CD14-positive monocyte (primary cell): ENCODE measurements at regions not wholly inside any gene's neighbourhood (a gene's known extent, or its start where the extent isn't known, plus 50 kb on each side); places are given as distances from the start of the nearest gene placed in this dataset.

Experiments
- DNase-seq, 3 donors: peaks; one replicate each; pipeline ENCODE4 v3.0.0-alpha.2; 2011 to 2022
- H2AFZ ChIP-seq: 2 replicates; pipeline ENCODE4 v1.6.0; 2012; ENCODE audit warnings: mild to moderate bottlenecking, low read depth, low read length, inconsistent platforms; ENCODE audit not compliant: insufficient read depth, poor library complexity, severe bottlenecking
- H3K27ac ChIP-seq, 2 donors: 1 replicate in 1 of 2; 2 replicates in 1 of 2; pipeline ENCODE4 v1.5.1; 2012 to 2013; ENCODE audit warnings: low read length in 2 of 2, control low read depth in 1 of 2, inconsistent platforms in 1 of 2, low read depth in 1 of 2, mild to moderate bottlenecking in 1 of 2
- H3K27me3 ChIP-seq, 2 donors: one replicate each; pipeline versions ENCODE4 v1.6.0 to v1.6.1; 2011 to 2013; ENCODE audit warnings: low read length in 2 of 2; ENCODE audit not compliant: control insufficient read depth in 2 of 2, insufficient read depth in 2 of 2
- H3K36me3 ChIP-seq, 2 donors: replicated peaks in 1 of 2; 1 replicate in 1 of 2; 2 replicates in 1 of 2; pipeline versions ENCODE4 v1.5.1 to v1.6.1; 2012 to 2013; ENCODE audit warnings: low read length in 2 of 2, control low read depth in 1 of 2, inconsistent platforms in 1 of 2, mild to moderate bottlenecking in 1 of 2; ENCODE audit not compliant: insufficient read depth in 2 of 2, control insufficient read depth in 1 of 2
- H3K4me1 ChIP-seq, 2 donors: 1 replicate in 1 of 2; 2 replicates in 1 of 2; pipeline versions ENCODE4 v1.5.1 to v1.6.1; 2012 to 2013; ENCODE audit warnings: low read length in 2 of 2, control low read depth in 1 of 2, inconsistent platforms in 1 of 2, mild to moderate bottlenecking in 1 of 2, moderate library complexity in 1 of 2; ENCODE audit not compliant: insufficient read depth in 2 of 2, control insufficient read depth in 1 of 2
- H3K4me2 ChIP-seq: replicated peaks from 2 replicates; pipeline ENCODE3; 2012; ENCODE audit warnings: low read length, moderate library complexity, mild to moderate bottlenecking; ENCODE audit not compliant: poor library complexity, severe bottlenecking; ENCODE audit errors: extremely low read depth
- H3K4me3 ChIP-seq, 3 experiments: fragments of 200-600 bp in 1 of 3; sonication (generic) in 1 of 3; replicated peaks in 1 of 3; 1 replicate in 2 of 3; 2 replicates in 1 of 3; pipeline ENCODE4 v1.5.1; 2011 to 2013; ENCODE audit warnings: low read length in 3 of 3, mild to moderate bottlenecking in 3 of 3, control low read depth in 2 of 3, low read depth in 2 of 3, inconsistent platforms in 1 of 3, moderate library complexity in 1 of 3
- H3K79me2 ChIP-seq: 2 replicates; pipeline ENCODE4 v1.6.0; 2012; ENCODE audit warnings: mild to moderate bottlenecking, control low read depth, inconsistent platforms, low read length, moderate library complexity; ENCODE audit not compliant: insufficient read depth
- H3K9ac ChIP-seq: 2 replicates; pipeline ENCODE4 v1.6.0; 2017; ENCODE audit warnings: low read length, mild to moderate bottlenecking; ENCODE audit not compliant: insufficient read depth, poor library complexity, severe bottlenecking
- H3K9me3 ChIP-seq, 2 donors: replicated peaks in 1 of 2; 1 replicate in 1 of 2; 2 replicates in 1 of 2; pipeline versions ENCODE4 v1.5.1 to v1.6.1; 2012 to 2013; ENCODE audit warnings: low read length in 2 of 2, control low read depth in 1 of 2; ENCODE audit not compliant: control insufficient read depth in 1 of 2, insufficient read depth in 1 of 2
- H4K20me1 ChIP-seq: 2 replicates; pipeline ENCODE4 v1.6.0; 2012; ENCODE audit warnings: mild to moderate bottlenecking, low read length, control low read depth, moderate library complexity; ENCODE audit not compliant: insufficient read depth
- H3K27ac Mint-ChIP-seq, 7 donors: one replicate each; pipeline ENCODE4 v1.8.0; 2020; ENCODE audit warnings: mild to moderate bottlenecking in 7 of 7, mixed read lengths in 7 of 7, moderate library complexity in 6 of 7, inconsistent platforms in 2 of 7
- H3K27me3 Mint-ChIP-seq, 3 donors: one replicate each; pipeline ENCODE4 v1.8.0; 2021 to 2022; ENCODE audit warnings: low read depth in 3 of 3, mild to moderate bottlenecking in 3 of 3, mixed read lengths in 3 of 3, moderate library complexity in 3 of 3, inconsistent platforms in 1 of 3
- H3K36me3 Mint-ChIP-seq, 2 donors: one replicate each; pipeline ENCODE4 v1.8.0; 2020; ENCODE audit warnings: mixed read lengths in 2 of 2, inconsistent platforms in 1 of 2, mild to moderate bottlenecking in 1 of 2
- H3K4me1 Mint-ChIP-seq: one replicate; pipeline ENCODE4 v1.8.0; 2020; ENCODE audit warnings: mild to moderate bottlenecking, mixed read lengths
- H3K4me3 Mint-ChIP-seq, 2 donors: one replicate each; pipeline ENCODE4 v1.8.0; 2020; ENCODE audit warnings: mild to moderate bottlenecking in 2 of 2, mixed read lengths in 2 of 2, moderate library complexity in 1 of 2
- H3K9me3 Mint-ChIP-seq, 7 donors: one replicate each; pipeline ENCODE4 v1.8.0; 2020 to 2022; ENCODE audit warnings: mixed read lengths in 7 of 7, mild to moderate bottlenecking in 6 of 7, moderate library complexity in 6 of 7, inconsistent platforms in 2 of 7
- WGBS: methylation state at CpG from one replicate; pipeline ENCODE4 v1.1.5; 2013; ENCODE audit warnings: missing lambda C conversion rate; ENCODE audit not compliant: insufficient coverage; 5-methylcytosine and 5-hydroxymethylcytosine counted together
- intact Hi-C, 2 donors: fragments of 100-400 bp; cut with micrococcal nuclease; formaldehyde crosslinking; loops; one replicate each; pipeline versions ENCODE4 v1.15.0 to v1.15.1; 2023
- TF ChIP-seq, protein P1 (sequence below): fragments of 200-600 bp; IDR thresholded peaks from one replicate; pipeline ENCODE4 v1.8.0; 2022; ENCODE audit warnings: antibody characterized with exemption, mild to moderate bottlenecking

DNA sequence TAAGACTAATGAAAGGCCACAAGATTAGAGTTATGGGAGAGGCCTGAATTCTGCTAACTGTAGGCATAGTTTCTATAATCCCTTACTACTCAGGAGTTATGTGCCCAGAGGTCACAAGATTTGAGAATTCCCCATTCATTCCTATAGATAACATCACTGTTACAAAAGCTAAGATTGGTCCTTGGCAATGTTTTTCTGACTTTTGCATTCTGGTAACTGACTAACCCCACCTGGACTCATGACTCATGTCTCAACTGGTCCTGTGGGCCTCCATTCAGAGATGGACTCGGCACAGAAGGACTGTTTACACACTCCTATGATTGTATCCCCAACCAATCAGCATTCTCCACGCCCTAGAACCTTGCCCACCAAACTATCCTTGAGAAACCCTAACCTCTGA lies 249.0 kb upstream of the ZP4 start:
- no peaks in the 10 kb centered on the region for H3K36me3 Mint-ChIP-seq
- intact Hi-C loops = no loop called here
- H3K27ac ChIP-seq = no peak overlapping the region
- DNase-seq = no peak
- H3K4me3 Mint-ChIP-seq = no peak overlapping the region
- H2AFZ ChIP-seq = no peak overlapping the region
- H3K27me3 ChIP-seq = no peaks in the 10 kb centered on the region
- no peak overlapping the region for H3K4me3 ChIP-seq
- no peaks in the 10 kb centered on the region for H3K79me2 ChIP-seq
- peaks cover 0 to 2% (median 0%) of the 10 kb centered on the region in 7 donors for H3K9me3 Mint-ChIP-seq
- H3K9ac ChIP-seq = no peak overlapping the region
- TF ChIP-seq, protein P1, sequence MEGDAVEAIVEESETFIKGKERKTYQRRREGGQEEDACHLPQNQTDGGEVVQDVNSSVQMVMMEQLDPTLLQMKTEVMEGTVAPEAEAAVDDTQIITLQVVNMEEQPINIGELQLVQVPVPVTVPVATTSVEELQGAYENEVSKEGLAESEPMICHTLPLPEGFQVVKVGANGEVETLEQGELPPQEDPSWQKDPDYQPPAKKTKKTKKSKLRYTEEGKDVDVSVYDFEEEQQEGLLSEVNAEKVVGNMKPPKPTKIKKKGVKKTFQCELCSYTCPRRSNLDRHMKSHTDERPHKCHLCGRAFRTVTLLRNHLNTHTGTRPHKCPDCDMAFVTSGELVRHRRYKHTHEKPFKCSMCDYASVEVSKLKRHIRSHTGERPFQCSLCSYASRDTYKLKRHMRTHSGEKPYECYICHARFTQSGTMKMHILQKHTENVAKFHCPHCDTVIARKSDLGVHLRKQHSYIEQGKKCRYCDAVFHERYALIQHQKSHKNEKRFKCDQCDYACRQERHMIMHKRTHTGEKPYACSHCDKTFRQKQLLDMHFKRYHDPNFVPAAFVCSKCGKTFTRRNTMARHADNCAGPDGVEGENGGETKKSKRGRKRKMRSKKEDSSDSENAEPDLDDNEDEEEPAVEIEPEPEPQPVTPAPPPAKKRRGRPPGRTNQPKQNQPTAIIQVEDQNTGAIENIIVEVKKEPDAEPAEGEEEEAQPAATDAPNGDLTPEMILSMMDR = no peak
- no peaks in the 10 kb centered on the region for H3K27me3 Mint-ChIP-seq
- H3K27ac Mint-ChIP-seq = no peak overlapping the region
- no peaks in the 10 kb centered on the region for H3K36me3 ChIP-seq
- H3K4me2 ChIP-seq = no peak overlapping the region
- no peaks in the 10 kb centered on the region for H3K9me3 ChIP-seq
- WGBS = 40% methylated on average over 1 of the region's 2 CpGs
- no peaks in the 10 kb centered on the region for H3K4me1 Mint-ChIP-seq
- H4K20me1 ChIP-seq = no peaks in the 10 kb centered on the region
- H3K4me1 ChIP-seq = no peaks in the 10 kb centered on the region

DNA sequence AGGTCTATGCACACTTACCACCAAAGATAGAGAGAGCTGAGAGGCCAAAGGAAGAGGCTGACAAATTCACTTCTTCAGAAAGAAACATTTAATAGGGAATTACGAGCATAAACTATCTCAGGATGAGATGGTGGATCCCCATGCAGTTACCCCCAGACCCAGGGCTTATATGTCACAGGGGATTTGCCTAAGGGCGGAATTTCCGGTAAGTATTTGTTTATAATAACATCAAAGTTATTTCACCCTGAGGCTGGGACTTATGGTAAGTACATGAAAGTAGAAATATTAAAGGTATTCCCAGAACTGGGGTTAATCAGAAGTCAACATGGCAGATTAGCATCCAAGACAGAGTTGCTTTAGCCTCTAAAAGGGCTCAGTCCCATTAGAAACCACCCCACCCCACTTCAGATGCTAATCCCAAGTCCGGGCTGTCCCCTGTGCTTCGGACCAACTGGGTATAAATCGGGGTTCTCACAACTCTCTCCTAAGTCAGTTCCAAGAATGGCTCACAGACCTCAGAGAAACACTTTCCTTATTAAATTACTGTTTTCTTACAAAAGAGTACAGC lies 247.4 kb upstream of the ZP4 start:
- no peak for DNase-seq
- Histone ChIP-seq H3K79me2 (no peaks in the 10 kb centered on the region), H3K4me1 (no peaks in the 10 kb centered on the region), H3K27me3 (no peaks in the 10 kb centered on the region), H3K36me3 (no peaks in the 10 kb centered on the region), H3K9ac (no peak overlapping the region), H3K27ac (no peak overlapping the region), H3K4me2 (no peak overlapping the region), H3K9me3 (no peaks in the 10 kb centered on the region), H2AFZ (no peak overlapping the region), H4K20me1 (no peaks in the 10 kb centered on the region), H3K4me3 (no peak overlapping the region)
- H3K27ac Mint-ChIP-seq = no peak overlapping the region
- TF ChIP-seq, protein P1 = no peak
- intact Hi-C loops = no loop called here
- no peaks in the 10 kb centered on the region for H3K36me3 Mint-ChIP-seq
- 80% methylated on average over 2 of the region's 6 CpGs for WGBS
- peaks cover 0 to 4% (median 3%) of the 10 kb centered on the region in 7 donors for H3K9me3 Mint-ChIP-seq
- H3K4me3 Mint-ChIP-seq = no peak overlapping the region
- no peaks in the 10 kb centered on the region for H3K27me3 Mint-ChIP-seq
- no peaks in the 10 kb centered on the region for H3K4me1 Mint-ChIP-seq
